ENCODE measurements at regions not wholly inside any gene's neighbourhood (a gene's known extent, or its start where the extent isn't known, plus 50 kb on each side); places are given as distances from the start of the nearest gene placed in this dataset.

- no peaks in the 10 kb centered on the region for H3K79me2 ChIP-seq (replicated peaks; ENCODE audit: insufficient read depth, low read length)
- TF ChIP-seq EP300 (conservative IDR thresholded peaks at IDR 0.05; ENCODE audit: poor library complexity, severe bottlenecking): no peak
- H3K9me3 ChIP-seq (ENCODE audit: low read length): no peaks in the 10 kb centered on the region
- no peaks in the 10 kb centered on the region for H3K27me3 ChIP-seq (ENCODE audit: insufficient read depth, low read depth, low read length)
- no peaks in the 10 kb centered on the region for H3F3A ChIP-seq (ENCODE audit: insufficient read depth, low read length, poor library complexity, severe bottlenecking)
- no peaks in the 10 kb centered on the region for H3K9me2 ChIP-seq (ENCODE audit: insufficient read depth, low read length)
- no peak overlapping the region for H3K4me3 ChIP-seq (ENCODE audit: low read length)
- no peak overlapping the region for H3K4me2 ChIP-seq (ENCODE audit: low read length)
- no peak overlapping the region for H3K9ac ChIP-seq (ENCODE audit: low read length)
- H3K36me3 ChIP-seq (ENCODE audit: insufficient read depth, low read length): no peaks in the 10 kb centered on the region
- H3K27ac ChIP-seq (ENCODE audit: low read length): no peak overlapping the region
- H4K20me1 ChIP-seq (ENCODE audit: insufficient read depth): no peaks in the 10 kb centered on the region
- H2AFZ ChIP-seq (ENCODE audit: low read depth, low read length): no peak overlapping the region
Measured at GRCh38 chr20:17806739-17807441, 107.1 kb downstream of the BANF2 start.

DNA sequence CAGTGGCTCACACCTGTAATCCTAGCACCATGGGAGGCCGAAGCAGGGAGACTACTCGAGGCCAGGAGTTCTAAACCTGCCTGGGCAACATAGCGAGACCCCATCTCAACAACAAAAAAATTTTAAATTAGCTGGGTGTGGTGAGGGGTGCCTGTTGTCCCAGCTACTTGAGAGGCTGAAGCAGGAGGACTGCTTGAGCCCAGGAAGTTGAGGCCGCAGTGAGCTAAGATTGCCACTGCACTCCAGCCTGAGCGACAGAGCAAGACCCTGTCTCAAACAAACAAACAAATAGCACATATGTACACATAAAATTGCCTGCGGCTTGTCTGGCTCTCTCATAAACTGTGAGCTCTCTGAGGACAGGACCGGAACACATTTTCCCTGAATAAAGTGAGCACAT, 106.3 kb downstream of the BANF2 start:
- Histone ChIP-seq H3K36me3 (ENCODE audit: insufficient read depth, low read length) (no peaks in the 10 kb centered on the region), H3K9ac (ENCODE audit: low read length) (no peak overlapping the region), H3K79me2 (replicated peaks; ENCODE audit: insufficient read depth, low read length) (no peaks in the 10 kb centered on the region), H3K9me2 (ENCODE audit: insufficient read depth, low read length) (no peaks in the 10 kb centered on the region), H3K4me2 (ENCODE audit: low read length) (no peak overlapping the region), H3K27ac (ENCODE audit: low read length) (no peak overlapping the region), H4K20me1 (ENCODE audit: insufficient read depth) (no peaks in the 10 kb centered on the region), H2AFZ (ENCODE audit: low read depth, low read length) (no peak overlapping the region), H3K4me3 (ENCODE audit: low read length) (no peak overlapping the region), H3F3A (ENCODE audit: insufficient read depth, low read length, poor library complexity, severe bottlenecking) (no peaks in the 10 kb centered on the region), H3K9me3 (ENCODE audit: low read length) (no peaks in the 10 kb centered on the region), H3K27me3 (ENCODE audit: insufficient read depth, low read depth, low read length) (no peaks in the 10 kb centered on the region)
- TF ChIP-seq, protein P1, sequence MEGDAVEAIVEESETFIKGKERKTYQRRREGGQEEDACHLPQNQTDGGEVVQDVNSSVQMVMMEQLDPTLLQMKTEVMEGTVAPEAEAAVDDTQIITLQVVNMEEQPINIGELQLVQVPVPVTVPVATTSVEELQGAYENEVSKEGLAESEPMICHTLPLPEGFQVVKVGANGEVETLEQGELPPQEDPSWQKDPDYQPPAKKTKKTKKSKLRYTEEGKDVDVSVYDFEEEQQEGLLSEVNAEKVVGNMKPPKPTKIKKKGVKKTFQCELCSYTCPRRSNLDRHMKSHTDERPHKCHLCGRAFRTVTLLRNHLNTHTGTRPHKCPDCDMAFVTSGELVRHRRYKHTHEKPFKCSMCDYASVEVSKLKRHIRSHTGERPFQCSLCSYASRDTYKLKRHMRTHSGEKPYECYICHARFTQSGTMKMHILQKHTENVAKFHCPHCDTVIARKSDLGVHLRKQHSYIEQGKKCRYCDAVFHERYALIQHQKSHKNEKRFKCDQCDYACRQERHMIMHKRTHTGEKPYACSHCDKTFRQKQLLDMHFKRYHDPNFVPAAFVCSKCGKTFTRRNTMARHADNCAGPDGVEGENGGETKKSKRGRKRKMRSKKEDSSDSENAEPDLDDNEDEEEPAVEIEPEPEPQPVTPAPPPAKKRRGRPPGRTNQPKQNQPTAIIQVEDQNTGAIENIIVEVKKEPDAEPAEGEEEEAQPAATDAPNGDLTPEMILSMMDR (IDR thresholded peaks at IDR 0.05; ENCODE audit: poor library complexity, severe bottlenecking): no peak
- TF ChIP-seq MXI1 (conservative IDR thresholded peaks at IDR 0.05; ENCODE audit: poor library complexity, severe bottlenecking): no peak
- TF ChIP-seq REST (IDR thresholded peaks at IDR 0.05; ENCODE audit: borderline replicate concordance): no peak

DNA sequence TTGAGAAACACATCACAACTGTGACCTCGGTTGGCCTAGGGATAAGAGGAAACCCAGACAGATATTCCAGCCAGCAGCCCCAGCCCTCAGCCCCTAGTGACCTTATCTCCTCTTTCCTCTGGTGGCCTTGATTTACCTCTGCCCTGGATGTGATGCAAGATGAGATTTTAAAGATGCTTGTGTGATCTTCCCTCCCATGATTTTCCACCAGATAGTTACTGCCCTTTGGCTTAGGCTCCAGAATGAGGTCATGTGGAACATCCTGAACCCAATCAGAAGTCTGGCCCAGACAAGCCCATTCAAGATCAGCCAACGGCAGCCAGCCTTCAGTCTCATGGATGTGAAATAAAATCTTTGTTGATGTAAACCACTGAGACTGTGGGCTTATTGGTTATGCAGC, 104.0 kb downstream of the BANF2 start:
- no peaks in the 10 kb centered on the region for H3K9me2 ChIP-seq (ENCODE audit: insufficient read depth, low read length)
- no peaks in the 10 kb centered on the region for H3K27me3 ChIP-seq (ENCODE audit: insufficient read depth, low read depth, low read length)
- no peak overlapping the region for H3K4me3 ChIP-seq (ENCODE audit: low read length)
- H3F3A ChIP-seq (ENCODE audit: insufficient read depth, low read length, poor library complexity, severe bottlenecking): no peaks in the 10 kb centered on the region
- H3K36me3 ChIP-seq (ENCODE audit: insufficient read depth, low read length): no peaks in the 10 kb centered on the region
- TF ChIP-seq, protein P1 (IDR thresholded peaks at IDR 0.05; ENCODE audit: poor library complexity, severe bottlenecking): no peak
- no peak for TF ChIP-seq POLR2AphosphoS5 (IDR thresholded peaks at IDR 0.05)
- TF ChIP-seq MXI1 (conservative IDR thresholded peaks at IDR 0.05; ENCODE audit: poor library complexity, severe bottlenecking): no peak
- no peak for TF ChIP-seq EZH2 (IDR thresholded peaks at IDR 0.05; ENCODE audit: borderline replicate concordance, insufficient read depth, low read length, poor library complexity, severe bottlenecking)
- no peak for TF ChIP-seq EP300 (conservative IDR thresholded peaks at IDR 0.05; ENCODE audit: poor library complexity, severe bottlenecking)
- no peak overlapping the region for H3K9ac ChIP-seq (ENCODE audit: low read length)
- H3K27ac ChIP-seq (ENCODE audit: low read length): no peak overlapping the region
- H3K4me2 ChIP-seq (ENCODE audit: low read length): no peak overlapping the region
- H4K20me1 ChIP-seq (ENCODE audit: insufficient read depth): no peaks in the 10 kb centered on the region
- H3K9me3 ChIP-seq (ENCODE audit: low read length): no peaks in the 10 kb centered on the region
- H2AFZ ChIP-seq (ENCODE audit: low read depth, low read length): no peak overlapping the region
- no peaks in the 10 kb centered on the region for H3K79me2 ChIP-seq (replicated peaks; ENCODE audit: insufficient read depth, low read length)

Data from neural cell (in vitro differentiated cells).